ENCODE measurements at regions not wholly inside any gene's neighbourhood (a gene's known extent, or its start where the extent isn't known, plus 50 kb on each side); places are given as distances from the start of the nearest gene placed in this dataset.

DNA sequence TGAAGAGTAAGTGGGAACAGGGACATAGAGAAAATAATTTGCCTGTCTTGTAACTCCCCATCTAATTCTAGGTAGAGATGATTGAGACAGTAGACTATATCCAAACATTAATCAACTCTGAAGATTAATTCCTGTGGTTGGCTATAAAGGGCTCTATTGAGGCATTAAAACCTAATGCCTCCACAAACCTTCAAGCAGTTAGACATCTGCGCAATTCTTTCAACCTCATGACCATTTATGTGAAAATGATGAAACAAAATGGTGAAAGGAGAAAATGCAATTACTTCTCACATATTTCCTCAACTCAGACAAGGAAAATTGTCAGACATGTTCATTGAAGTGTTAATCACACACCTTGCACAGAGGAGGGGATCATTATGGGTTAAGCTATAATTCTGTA, 164.5 kb upstream of the MYT1L start:
- no peak for TF ChIP-seq EZH2phosphoT487 (IDR thresholded peaks at IDR 0.05; ENCODE audit: low read depth)
- TF ChIP-seq, protein P1, sequence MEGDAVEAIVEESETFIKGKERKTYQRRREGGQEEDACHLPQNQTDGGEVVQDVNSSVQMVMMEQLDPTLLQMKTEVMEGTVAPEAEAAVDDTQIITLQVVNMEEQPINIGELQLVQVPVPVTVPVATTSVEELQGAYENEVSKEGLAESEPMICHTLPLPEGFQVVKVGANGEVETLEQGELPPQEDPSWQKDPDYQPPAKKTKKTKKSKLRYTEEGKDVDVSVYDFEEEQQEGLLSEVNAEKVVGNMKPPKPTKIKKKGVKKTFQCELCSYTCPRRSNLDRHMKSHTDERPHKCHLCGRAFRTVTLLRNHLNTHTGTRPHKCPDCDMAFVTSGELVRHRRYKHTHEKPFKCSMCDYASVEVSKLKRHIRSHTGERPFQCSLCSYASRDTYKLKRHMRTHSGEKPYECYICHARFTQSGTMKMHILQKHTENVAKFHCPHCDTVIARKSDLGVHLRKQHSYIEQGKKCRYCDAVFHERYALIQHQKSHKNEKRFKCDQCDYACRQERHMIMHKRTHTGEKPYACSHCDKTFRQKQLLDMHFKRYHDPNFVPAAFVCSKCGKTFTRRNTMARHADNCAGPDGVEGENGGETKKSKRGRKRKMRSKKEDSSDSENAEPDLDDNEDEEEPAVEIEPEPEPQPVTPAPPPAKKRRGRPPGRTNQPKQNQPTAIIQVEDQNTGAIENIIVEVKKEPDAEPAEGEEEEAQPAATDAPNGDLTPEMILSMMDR (IDR thresholded peaks at IDR 0.05; ENCODE audit: low read depth, low read length): no peak
